Hindlimb muscle (tissue), 1 donor: ENCODE measurements at regions not wholly inside any gene's neighbourhood (a gene's known extent, or its start where the extent isn't known, plus 50 kb on each side); places are given as distances from the start of the nearest gene placed in this dataset.

Source experiments
- DNase-seq: peaks from one replicate; pipeline ENCODE4 v3.0.0-alpha.2; 2013

DNA sequence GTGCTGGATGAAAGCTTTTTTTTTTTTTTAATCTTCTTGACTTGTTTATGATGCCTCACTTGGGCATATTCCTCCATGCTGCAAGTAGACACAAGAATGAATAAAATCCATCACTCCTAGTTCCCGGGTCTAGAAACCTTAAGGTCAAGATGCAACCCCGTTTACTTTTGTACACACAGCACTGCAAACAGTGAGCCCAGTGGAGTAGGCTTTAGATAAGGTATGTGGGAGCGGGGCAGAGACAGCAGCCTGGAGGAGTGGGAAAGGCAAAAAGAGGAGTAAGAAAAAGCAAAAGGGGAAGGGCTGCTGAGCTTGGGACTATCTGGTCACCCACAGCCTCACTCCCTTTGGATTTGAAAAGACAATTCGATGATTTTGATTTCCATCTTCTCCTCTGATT is 429.8 kb upstream of the ARGLU1 start:
- DNase-seq: no peak

DNA sequence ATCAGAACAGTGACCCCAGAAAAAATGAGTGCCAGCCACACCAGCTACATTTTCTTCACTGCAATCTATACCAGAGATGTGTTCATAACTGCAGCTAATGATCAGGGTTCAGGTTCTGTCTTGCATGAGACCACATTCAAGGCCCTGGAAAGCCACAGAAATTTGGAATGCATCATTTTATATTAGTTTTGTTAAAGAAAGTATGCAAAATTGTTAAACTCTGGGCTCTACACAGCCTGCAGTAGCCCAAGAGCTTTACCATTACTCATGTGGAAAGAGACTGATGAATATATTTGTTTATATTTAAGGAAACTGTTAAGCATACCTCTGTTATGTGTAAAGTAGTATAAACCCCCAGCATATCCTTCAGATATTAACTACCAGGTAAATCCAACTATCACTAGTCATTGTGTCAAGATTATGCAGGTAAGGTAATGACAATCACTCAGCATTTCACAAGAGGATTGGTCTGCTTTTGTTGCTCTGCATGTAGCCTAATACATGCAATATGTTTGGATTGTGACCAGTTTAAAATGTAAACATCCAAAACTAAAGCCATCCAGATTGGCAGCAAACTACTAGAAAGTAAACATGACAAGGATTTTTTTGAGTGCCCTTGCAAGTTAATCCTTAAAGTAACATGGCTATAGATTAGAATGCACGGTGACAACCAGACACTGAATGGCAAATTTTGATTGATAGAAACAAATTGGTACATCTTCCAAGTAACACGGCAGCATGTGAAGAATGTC is 429.1 kb upstream of the ARGLU1 start:
- no peak for DNase-seq

- no peak for DNase-seq
These were observed 422.7 kb upstream of the ARGLU1 start for GRCh38 chr13:106990594-106990993.

GRCh38 chr13:106989876-106990275 is 421.9 kb upstream of the ARGLU1 start:
- DNase-seq: no peak

DNA sequence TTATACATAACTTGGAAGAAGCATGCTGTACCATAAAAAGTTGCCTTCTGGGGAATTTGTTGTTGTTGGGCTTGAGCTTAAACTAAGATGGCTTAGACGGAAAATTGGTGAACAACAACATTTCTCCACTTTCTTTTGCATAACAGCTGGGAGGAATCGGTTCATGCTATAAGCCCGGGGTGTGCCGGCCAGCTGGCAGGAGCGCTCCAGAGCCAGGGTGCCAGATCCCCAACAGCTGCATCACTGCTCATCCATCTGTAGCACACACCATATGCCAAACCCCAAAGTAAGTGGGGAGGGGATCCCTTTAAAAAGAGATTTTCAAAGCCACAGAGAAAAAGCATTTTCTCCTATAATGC is 419.5 kb upstream of the ARGLU1 start:
- DNase-seq: peak; percentile 36

GRCh38 chr13:106986687-106987426 is 418.9 kb upstream of the ARGLU1 start:
- no peak for DNase-seq

- peak; percentile 18 for DNase-seq
These were observed 418.1 kb upstream of the ARGLU1 start for GRCh38 chr13:106986033-106986484.

DNA sequence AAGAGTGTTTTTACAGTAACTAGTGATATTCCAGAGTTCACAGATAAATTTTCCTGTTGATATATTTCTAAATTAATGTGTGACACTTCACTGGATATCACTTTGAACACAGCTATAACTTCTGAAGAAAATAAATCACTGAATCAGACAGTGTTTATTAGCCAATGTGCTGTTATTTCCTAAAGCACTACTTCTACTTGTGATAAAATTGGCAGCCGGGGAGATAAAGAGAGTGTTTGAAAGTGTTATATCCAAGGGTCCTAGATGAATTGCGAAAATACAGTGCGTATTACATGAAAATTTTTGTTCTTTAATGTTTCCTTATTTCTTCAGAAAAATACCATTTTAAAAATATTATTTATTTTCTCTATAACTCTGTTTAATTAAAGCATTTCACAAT is 417.5 kb upstream of the ARGLU1 start:
- no peak for DNase-seq

DNA sequence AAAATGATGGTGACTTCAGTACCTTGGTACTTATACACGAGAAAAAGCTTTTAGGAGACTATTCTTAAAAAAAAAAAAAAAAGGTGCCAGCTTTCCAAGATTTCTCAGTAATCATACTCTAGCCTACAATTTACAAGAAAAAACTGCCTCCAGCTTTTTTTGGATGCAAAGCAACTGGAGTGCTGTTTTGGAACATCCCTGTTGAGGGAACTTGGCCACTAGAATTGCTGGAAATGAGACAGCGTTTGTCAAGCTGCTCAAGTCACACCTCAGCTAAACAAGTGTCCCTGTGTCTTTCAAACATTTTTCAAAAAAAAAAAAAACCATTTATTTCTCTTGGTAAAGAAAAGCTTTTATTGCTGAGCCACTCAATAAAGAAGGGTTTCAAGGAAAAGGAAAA is 413.1 kb upstream of the ARGLU1 start:
- DNase-seq: peak; percentile 62

DNA sequence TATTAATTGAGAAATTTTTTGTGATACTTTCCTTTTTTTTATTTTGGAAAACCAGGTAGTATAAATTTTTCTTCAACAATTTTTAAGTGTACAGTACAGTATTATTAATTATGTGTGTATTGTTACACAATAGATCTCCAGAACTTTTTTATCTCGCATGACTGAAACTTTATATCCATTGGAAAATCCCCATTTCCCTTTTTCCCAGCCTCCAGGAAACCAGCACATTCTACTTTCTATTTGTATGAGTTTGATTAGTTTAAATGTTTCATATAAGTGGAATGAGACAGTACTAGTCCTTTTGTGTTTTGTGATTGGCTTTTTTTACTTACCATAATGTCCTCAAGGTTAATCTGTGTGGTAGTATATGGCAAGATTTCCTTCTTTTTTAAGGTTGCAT is 399.5 kb upstream of the ARGLU1 start:
- no peak for DNase-seq

DNA sequence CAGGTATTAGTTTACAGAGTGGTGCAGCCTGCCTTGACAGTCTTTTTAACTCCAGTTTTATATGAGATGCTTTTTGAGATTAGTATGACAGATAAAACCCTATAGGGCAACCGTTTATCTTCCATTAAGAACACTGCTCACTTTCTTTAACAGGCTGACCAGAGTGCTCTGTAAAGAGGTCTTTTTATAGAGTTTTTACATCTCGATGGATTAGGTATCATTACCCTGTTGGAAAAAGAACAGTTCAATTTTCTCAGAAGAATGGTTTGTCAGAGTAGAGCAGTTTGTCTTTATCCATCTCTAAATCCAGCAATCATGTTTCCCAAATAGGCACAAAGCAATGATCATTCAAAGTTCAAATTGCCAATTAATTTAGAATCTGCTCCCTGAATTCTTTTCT is 395.2 kb upstream of the ARGLU1 start:
- DNase-seq: no peak

- DNase-seq: no peak
These were observed 393.7 kb upstream of the ARGLU1 start for GRCh38 chr13:106961651-106962050.

DNA sequence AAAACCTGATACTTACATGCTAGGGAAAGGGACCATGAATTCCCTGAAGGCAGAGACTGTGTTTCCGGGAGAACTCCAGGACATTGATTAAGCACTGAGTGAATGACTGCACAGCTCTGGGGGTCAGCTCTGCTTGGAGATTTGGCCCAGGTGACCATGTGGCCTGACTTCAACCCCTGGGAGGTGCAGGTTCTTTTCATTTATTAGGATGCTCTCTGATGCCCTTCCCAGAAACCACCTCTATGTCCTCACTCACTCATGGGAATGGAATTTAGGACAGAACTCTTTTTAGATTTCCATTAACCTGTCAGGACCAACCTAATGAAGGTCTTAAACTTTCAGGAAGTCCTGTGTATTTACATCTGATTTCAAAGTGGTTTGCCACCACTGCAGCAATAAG is 393.3 kb upstream of the ARGLU1 start:
- DNase-seq: no peak

- DNase-seq: no peak
These were observed 390.7 kb upstream of the ARGLU1 start for GRCh38 chr13:106958621-106959048.

DNA sequence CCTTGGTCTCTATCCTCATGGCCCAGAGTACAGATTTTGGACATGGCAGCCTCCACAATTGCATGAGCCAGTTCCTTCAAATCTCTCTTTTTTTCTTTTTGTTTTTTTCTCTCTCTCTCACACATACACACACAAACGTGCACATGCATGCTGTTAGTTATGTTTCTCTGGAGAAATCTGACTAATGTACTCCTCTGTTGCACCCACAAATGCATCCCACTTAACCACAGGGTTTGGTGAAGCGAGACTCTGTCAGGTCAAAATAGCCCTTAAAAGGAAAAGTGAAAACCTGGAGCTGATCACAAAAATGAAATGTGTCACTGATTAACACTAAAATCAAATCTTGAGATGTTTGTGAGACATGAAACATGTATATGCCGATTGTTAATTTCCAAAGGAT is 374.6 kb upstream of the ARGLU1 start:
- DNase-seq: no peak

- DNase-seq: no peak
These were observed 373.8 kb upstream of the ARGLU1 start for GRCh38 chr13:106941779-106942178.

DNA sequence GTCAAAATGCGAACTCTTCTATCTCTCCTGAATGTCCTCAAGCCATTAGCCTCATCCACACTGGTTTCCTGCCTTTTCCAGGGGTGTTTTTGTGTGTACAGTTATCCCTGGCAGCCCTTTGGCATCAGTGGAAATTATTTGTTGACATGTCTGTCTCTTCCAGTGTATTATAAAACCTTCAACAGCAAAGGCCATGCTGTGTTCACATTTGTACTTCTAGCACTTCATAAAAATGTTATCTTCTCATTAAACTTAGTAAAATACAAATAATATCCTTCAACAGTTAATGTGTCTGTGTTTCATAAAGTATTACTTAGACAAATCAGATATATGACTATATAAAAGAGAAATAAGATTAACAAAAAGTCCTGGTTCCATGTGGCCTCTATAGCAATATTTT is 359.5 kb upstream of the ARGLU1 start:
- no peak for DNase-seq

DNA sequence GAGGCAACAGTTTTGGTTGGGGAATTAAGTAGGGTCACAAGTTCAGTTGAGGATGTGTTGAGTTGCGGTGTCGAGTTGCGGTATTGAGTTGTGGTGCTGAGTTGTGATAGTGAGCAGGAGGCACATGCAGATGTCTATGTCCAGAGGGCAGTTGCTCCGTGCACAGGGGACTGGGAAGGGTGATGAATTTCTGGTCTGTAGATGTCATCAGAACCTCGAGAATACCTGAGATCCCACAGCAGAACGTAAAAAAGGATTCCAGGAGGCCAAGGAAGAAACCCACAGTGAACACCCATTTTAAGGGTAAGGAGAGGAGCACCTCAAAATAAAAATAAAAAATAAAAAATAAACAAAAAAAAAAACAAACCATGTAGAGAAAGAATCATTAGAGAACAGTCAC is 354.4 kb upstream of the ARGLU1 start:
- no peak for DNase-seq

DNA sequence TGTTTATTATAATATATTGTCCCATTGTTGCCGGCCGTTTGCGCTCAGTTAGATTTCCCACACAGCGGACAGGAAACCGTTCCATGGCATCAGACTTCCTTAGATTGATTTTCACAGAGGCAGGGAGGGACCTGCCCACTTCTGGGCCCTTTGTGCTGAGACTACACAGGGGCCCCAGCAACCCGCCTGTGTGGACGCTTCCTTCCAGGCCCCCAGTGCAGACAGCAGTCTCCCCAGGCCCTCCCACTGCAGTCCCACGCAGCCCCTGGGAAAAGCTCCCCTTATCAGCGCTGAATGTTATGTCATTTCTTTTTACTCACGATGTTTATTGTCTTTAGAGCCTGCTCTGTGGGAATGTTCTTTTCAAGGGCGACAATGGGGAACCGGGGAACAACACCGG is 351.7 kb upstream of the ARGLU1 start:
- no peak for DNase-seq

- no peak for DNase-seq
These were observed 351.2 kb upstream of the ARGLU1 start for GRCh38 chr13:106919133-106919532.

- no peak for DNase-seq
These were observed 350.6 kb upstream of the ARGLU1 start for GRCh38 chr13:106918557-106918860.

- DNase-seq: peak; percentile 89
These were observed 350.0 kb upstream of the ARGLU1 start for GRCh38 chr13:106917673-106918556.

GRCh38 chr13:106917024-106917571 is 349.2 kb upstream of the ARGLU1 start:
- no peak for DNase-seq
